Naive thymus-derived CD4-positive, alpha-beta T cell (primary cell): ENCODE measurements at regions not wholly inside any gene's neighbourhood (a gene's known extent, or its start where the extent isn't known, plus 50 kb on each side); places are given as distances from the start of the nearest gene placed in this dataset.
"Not testable (repeated sequence)": the region's sequence is repeated elsewhere in the genome, so short reads cannot be mapped to it uniquely, and the experiment has no call there.

Source experiments
- ATAC-seq: fragments of 150-1000 bp; cut with Tn5 transposase; 2 replicates; pipeline ENCODE4 v1.10.0; 2021; ENCODE audit warnings: mild to moderate bottlenecking, moderate library complexity
- CTCF ChIA-PET: fragments of 350-600 bp; sonication (Branson Sonifier 250); formaldehyde crosslinking; loops from one replicate; lab custom pipeline; 2021; ENCODE audit warnings: antibody characterized with exemption; lab: Charles Lee
- POLR2A ChIA-PET: fragments of 350-600 bp; sonication (Branson Sonifier 250); formaldehyde crosslinking; loops from one replicate; lab custom pipeline; 2021; ENCODE audit warnings: antibody characterized with exemption, inconsistent platforms; lab: Charles Lee
- DNase-seq, 9 donors: peaks; one replicate each; pipeline versions ENCODE4 v3.0.0 to v3.0.0-alpha.2; 2020 to 2022; ENCODE audit warnings: mixed read lengths in 1 of 9
- H3K27ac ChIP-seq: one replicate; pipeline ENCODE4 v1.7.0; 2013; ENCODE audit warnings: mild to moderate bottlenecking, low read depth, low read length, moderate library complexity
- H3K27me3 ChIP-seq, 2 donors: one replicate each; pipeline ENCODE4 v1.7.0; 2013; ENCODE audit warnings: low read length in 2 of 2, mild to moderate bottlenecking in 2 of 2, moderate library complexity in 2 of 2; ENCODE audit not compliant: control insufficient read depth in 2 of 2, insufficient read depth in 2 of 2
- H3K36me3 ChIP-seq, 3 experiments: 1 replicate in 2 of 3; 2 replicates in 1 of 3; pipeline ENCODE4 v1.7.0; 2013; ENCODE audit warnings: low read length in 3 of 3, mild to moderate bottlenecking in 3 of 3, moderate library complexity in 1 of 3; ENCODE audit not compliant: insufficient read depth in 3 of 3, control insufficient read depth in 2 of 3
- H3K4me1 ChIP-seq, 2 donors: one replicate each; pipeline ENCODE4 v1.7.0; 2013; ENCODE audit warnings: low read length in 2 of 2, mild to moderate bottlenecking in 2 of 2, moderate library complexity in 1 of 2; ENCODE audit not compliant: control insufficient read depth in 2 of 2, insufficient read depth in 2 of 2
- H3K4me3 ChIP-seq: 2 replicates; pipeline ENCODE4 v1.7.0; 2013; ENCODE audit warnings: mild to moderate bottlenecking, low read length
- H3K9me3 ChIP-seq, 3 experiments: 1 replicate in 2 of 3; 2 replicates in 1 of 3; pipeline ENCODE4 v1.7.0; 2013; ENCODE audit warnings: low read length in 3 of 3; ENCODE audit not compliant: control insufficient read depth in 2 of 3
- H3K27ac Mint-ChIP-seq, 9 donors: one replicate each; pipeline ENCODE4 v1.8.0; 2020 to 2022; ENCODE audit warnings: mixed read lengths in 9 of 9, mild to moderate bottlenecking in 8 of 9, moderate library complexity in 5 of 9, inconsistent platforms in 2 of 9
- H3K27me3 Mint-ChIP-seq, 5 donors: one replicate each; pipeline ENCODE4 v1.8.0; 2021 to 2022; ENCODE audit warnings: mixed read lengths in 5 of 5, mild to moderate bottlenecking in 1 of 5
- H3K36me3 Mint-ChIP-seq, 5 donors: one replicate each; pipeline ENCODE4 v1.8.0; 2020 to 2022; ENCODE audit warnings: mixed read lengths in 5 of 5, mild to moderate bottlenecking in 3 of 5, inconsistent platforms in 1 of 5
- H3K4me1 Mint-ChIP-seq, 7 donors: one replicate each; pipeline ENCODE4 v1.8.0; 2020 to 2022; ENCODE audit warnings: mixed read lengths in 7 of 7, mild to moderate bottlenecking in 3 of 7, inconsistent platforms in 1 of 7
- H3K4me3 Mint-ChIP-seq, 10 donors: one replicate each; pipeline ENCODE4 v1.8.0; 2020 to 2022; ENCODE audit warnings: mild to moderate bottlenecking in 10 of 10, mixed read lengths in 10 of 10, moderate library complexity in 6 of 10, inconsistent platforms in 2 of 10
- H3K9me3 Mint-ChIP-seq, 11 donors: one replicate each; pipeline ENCODE4 v1.8.0; 2020 to 2022; ENCODE audit warnings: mixed read lengths in 11 of 11, mild to moderate bottlenecking in 4 of 11, inconsistent platforms in 1 of 11, moderate library complexity in 1 of 11
- intact Hi-C, 2 donors: fragments of 100-400 bp; cut with micrococcal nuclease; formaldehyde crosslinking; loops; one replicate each; pipeline ENCODE4 v1.15.1; 2023

DNA sequence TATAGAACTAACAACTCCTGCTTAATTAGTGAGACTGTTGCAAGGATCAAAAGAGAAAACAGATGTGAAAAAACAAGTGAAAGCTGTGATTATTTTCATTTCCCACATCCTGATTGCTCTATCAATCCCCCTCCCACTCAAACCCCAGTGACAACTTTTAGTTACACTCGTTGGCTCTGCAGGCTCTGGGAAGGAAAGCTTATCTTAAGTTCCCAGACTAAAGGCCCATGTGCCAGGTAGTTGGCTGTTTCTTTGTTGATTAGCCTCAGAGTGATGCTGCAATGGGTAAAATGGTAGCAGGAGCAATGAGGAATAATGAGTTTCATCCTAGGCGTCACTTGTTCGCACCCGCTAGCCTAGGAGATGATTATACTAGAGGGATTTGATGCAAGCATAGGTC lies 133.3 kb upstream of the IFNE start:
- Histone ChIP-seq H3K9me3 (no peaks in the 10 kb centered on the region), H3K27ac (no peak overlapping the region), H3K36me3 (no peaks in the 10 kb centered on the region), H3K4me1 (peaks cover 23 to 44% of the 10 kb centered on the region in 2 donors), H3K4me3 (no peak overlapping the region), H3K27me3 (no peaks in the 10 kb centered on the region)
- H3K27ac Mint-ChIP-seq = no peak overlapping the region
- DNase-seq (no peak), ATAC-seq (no peak)
- peak overlapping the region in 4 of 10 donors; percentile 16 to 50 (median 20) for H3K4me3 Mint-ChIP-seq
- H3K9me3 Mint-ChIP-seq = peaks cover 0 to 3% (median 0%) of the 10 kb centered on the region in 11 donors
- ChIA-PET POLR2A (no interaction called here), CTCF (no interaction called here)
- H3K36me3 Mint-ChIP-seq = no peaks in the 10 kb centered on the region
- H3K4me1 Mint-ChIP-seq = peaks cover 13 to 60% (median 47%) of the 10 kb centered on the region in 7 donors
- intact Hi-C loops = loop anchor here in 1 of 2 donors (5.0 kb wide), 1 partner anchor 42 kb away; no protein-coding TSS in a partner anchor
- peaks cover 0 to 4% (median 0%) of the 10 kb centered on the region in 5 donors for H3K27me3 Mint-ChIP-seq

DNA sequence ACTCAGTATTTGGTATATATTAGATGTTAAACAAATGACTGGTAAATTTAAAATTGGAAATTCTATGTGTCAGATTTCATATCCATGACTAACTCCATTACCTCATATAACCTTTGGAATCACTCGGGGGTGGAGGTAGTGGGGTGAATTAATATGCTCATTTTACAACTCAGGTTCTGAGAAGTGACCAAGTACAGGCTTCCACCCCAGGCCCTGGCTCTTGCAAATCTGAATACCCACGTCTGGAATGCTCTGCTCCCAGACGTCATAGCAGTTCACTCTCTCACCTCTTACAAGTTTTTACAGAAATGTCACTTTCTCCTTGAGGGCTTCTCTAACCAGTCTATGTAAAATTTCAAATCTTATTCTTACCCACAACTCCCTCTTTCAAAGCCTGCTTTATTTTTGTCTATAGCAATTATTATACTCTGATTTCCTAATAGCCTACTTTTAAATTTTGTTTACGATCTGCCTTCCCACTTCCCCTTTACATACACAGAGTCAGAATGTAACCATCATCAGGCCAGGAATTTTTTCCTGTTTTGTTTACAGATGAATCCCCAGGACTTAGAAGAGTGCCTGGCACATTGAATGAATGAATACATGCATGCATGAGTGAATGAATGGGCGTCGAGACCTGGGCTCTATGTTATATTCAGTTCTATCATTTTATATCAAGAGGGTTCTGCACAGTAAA lies 134.1 kb upstream of the IFNE start:
- Mint-ChIP-seq H3K4me1 (peaks cover 10 to 53% (median 39%) of the 10 kb centered on the region in 7 donors), H3K9me3 (peaks cover 0 to under 1% (median 0%) of the 10 kb centered on the region in 11 donors), H3K4me3 (peak overlapping the region in 2 of 10 donors; percentile 16 to 31), H3K36me3 (no peaks in the 10 kb centered on the region), H3K27me3 (peaks cover 0 to 4% (median 0%) of the 10 kb centered on the region in 5 donors), H3K27ac (no peak overlapping the region)
- POLR2A ChIA-PET = no interaction called here
- H3K27ac ChIP-seq = no peak overlapping the region
- intact Hi-C loops = loop anchor here in 1 of 2 donors (5.0 kb wide), 1 partner anchor 41 kb away; no protein-coding TSS in a partner anchor
- no peaks in the 10 kb centered on the region for H3K9me3 ChIP-seq
- H3K36me3 ChIP-seq = no peaks in the 10 kb centered on the region
- no peaks in the 10 kb centered on the region for H3K27me3 ChIP-seq
- ATAC-seq = no peak
- H3K4me3 ChIP-seq = no peak overlapping the region
- H3K4me1 ChIP-seq = peaks cover 20 to 39% of the 10 kb centered on the region in 2 donors
- DNase-seq = no peak
- CTCF ChIA-PET = no interaction called here

DNA sequence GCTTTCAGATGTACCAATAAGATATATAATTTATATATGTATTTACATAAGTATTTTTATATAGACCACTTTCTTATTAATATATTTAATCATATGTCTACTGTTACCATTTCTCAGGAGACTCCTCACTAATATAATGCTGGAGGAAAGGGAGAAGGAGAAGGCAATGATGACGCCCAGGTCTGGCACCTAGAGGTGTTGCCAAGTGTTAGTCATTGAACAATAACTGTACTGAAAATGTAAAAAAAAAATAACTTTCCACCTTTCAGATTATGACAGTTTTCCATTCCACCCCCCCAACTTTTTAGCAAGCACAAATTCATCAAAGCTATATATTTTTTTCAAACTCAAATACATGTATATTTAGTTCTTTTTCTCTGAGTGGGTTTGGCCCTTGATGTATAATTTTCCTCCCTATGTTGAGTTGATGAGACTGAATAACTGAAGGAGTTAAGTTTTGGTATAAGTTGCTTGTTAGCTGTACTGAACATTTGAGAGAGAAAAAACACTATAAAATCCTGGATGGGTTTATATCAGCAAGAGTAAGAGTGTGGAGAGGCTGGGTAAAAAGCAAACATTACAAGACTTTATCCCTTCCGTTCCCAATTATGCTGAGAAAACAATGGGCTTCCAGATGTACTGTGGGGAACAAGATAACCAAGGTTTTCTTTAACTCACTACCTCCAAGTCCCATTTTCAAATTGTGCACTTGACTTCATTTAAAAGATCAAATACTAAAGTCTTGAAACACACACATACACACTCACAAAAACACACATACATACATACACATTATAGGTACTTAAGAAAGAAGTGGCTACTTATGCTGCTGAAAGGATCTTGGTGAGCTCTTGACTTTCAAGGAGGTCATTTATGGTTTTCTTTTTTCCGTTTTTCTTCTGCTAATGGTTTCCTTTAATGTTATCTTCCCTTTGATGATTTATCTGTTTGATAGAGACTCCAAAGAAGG lies 142.8 kb upstream of the IFNE start:
- POLR2A ChIA-PET = interaction anchor here (0.7 kb wide), 1 partner anchor 29 kb away, joined by 4 read pairs; no protein-coding TSS in a partner anchor
- peaks cover 2 to 12% (median 6%) of the 10 kb centered on the region in 5 donors for H3K36me3 Mint-ChIP-seq
- Histone ChIP-seq H3K4me3 (no peak overlapping the region), H3K9me3 (peaks cover 0 to 6% (median 0%) of the 10 kb centered on the region in 3 experiments), H3K27me3 (no peaks in the 10 kb centered on the region), H3K36me3 (no peaks in the 10 kb centered on the region), H3K27ac (no peak overlapping the region), H3K4me1 (peaks cover 0 to 9% of the 10 kb centered on the region in 2 donors)
- CTCF ChIA-PET = interaction anchor here (1.2 kb wide), 1 partner anchor 163 kb away, joined by 3 read pairs; no protein-coding TSS in a partner anchor
- H3K4me3 Mint-ChIP-seq = peak overlapping the region in 1 of 10 donors; percentile 17
- DNase-seq (no peak), ATAC-seq (no peak)
- peaks cover 9 to 31% (median 20%) of the 10 kb centered on the region in 7 donors for H3K4me1 Mint-ChIP-seq
- intact Hi-C loops = no loop called here
- peaks cover 0 to 11% (median 0%) of the 10 kb centered on the region in 5 donors for H3K27me3 Mint-ChIP-seq
- peak overlapping the region in 2 of 9 donors; percentile 23 to 32 for H3K27ac Mint-ChIP-seq
- peaks cover 0 to 24% (median 11%) of the 10 kb centered on the region in 11 donors for H3K9me3 Mint-ChIP-seq

DNA sequence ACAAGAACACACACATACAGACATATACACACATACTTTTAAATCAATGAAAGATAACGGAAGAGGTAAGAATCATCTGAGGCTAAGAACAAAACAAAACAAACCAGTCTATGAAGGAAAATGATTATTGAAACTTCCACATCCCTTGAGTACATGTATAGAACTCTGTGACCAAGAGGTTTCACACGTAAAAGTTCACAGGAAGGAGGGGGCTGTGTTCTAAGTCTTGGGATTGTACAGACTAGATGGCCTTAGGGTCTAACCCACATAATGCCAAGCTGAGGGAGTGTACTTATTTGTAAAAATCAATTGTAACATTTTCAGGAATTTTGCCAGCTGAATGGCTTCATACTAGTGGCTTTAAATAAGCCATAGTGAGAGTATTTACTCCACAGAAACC lies 144.4 kb upstream of the IFNE start:
- Histone ChIP-seq H3K27me3 (no peaks in the 10 kb centered on the region), H3K36me3 (no peaks in the 10 kb centered on the region), H3K27ac (no peak overlapping the region), H3K4me1 (peaks cover 0 to 9% of the 10 kb centered on the region in 2 donors), H3K4me3 (no peak overlapping the region), H3K9me3 (peaks cover 0 to 6% (median 0%) of the 10 kb centered on the region in 3 experiments)
- Mint-ChIP-seq H3K27me3 (peaks cover 0 to 17% (median 0%) of the 10 kb centered on the region in 5 donors), H3K9me3 (peaks cover 0 to 24% (median 11%) of the 10 kb centered on the region in 11 donors), H3K27ac (no peak overlapping the region), H3K36me3 (peaks cover 2 to 12% (median 6%) of the 10 kb centered on the region in 5 donors), H3K4me3 (peak overlapping the region in 2 of 10 donors; percentile 8 to 34), H3K4me1 (peaks cover 9 to 31% (median 20%) of the 10 kb centered on the region in 7 donors)
- intact Hi-C loops = no loop called here
- DNase-seq (no peak), ATAC-seq (no peak)
- ChIA-PET POLR2A (interaction anchor here (1.0 kb wide), 1 partner anchor 50 kb away, joined by 3 read pairs; no protein-coding TSS in a partner anchor), CTCF (no interaction called here)

DNA sequence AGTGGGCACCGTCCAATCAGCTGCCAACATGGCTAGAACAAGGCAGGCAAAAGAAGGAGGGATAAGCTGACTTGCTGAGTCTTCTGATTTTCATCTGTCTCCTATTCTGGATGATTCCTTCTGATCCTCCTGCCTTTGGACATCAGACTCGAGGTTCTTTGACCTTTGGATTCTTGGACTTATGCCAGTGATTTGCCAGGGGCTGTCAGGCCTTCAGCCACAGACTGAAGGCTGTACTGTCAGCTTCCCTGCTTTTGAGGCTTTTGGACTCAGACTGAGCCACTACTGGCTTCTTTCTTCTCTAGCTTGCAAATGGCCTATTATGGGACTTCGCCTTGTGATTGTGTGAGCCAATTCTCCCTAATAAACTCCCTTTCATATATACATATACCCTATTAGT lies 146.8 kb upstream of the IFNE start:
- not testable (repeated sequence) for H3K9me3 ChIP-seq, H3K4me3 Mint-ChIP-seq, H3K36me3 Mint-ChIP-seq, ATAC-seq, H3K36me3 ChIP-seq, H3K27ac ChIP-seq, H3K27me3 ChIP-seq, H3K4me1 ChIP-seq, H3K27ac Mint-ChIP-seq, DNase-seq, H3K4me3 ChIP-seq
- intact Hi-C loops = loop anchor here in 1 of 2 donors (2.0 kb wide), 1 partner anchor 14 kb away; no protein-coding TSS in a partner anchor
- H3K9me3 Mint-ChIP-seq = peaks cover 0 to 24% (median 11%) of the 10 kb centered on the region in 11 donors
- peaks cover 12 to 22% (median 20%) of the 10 kb centered on the region in 7 donors for H3K4me1 Mint-ChIP-seq
- CTCF ChIA-PET = interaction anchor here (0.6 kb wide), 1 partner anchor 422 kb away, joined by 3 read pairs; no protein-coding TSS in a partner anchor
- H3K27me3 Mint-ChIP-seq = peaks cover 0 to 13% (median 0%) of the 10 kb centered on the region in 5 donors
- POLR2A ChIA-PET = interaction anchor here (1.1 kb wide), 1 partner anchor 50 kb away, joined by 3 read pairs; no protein-coding TSS in a partner anchor

DNA sequence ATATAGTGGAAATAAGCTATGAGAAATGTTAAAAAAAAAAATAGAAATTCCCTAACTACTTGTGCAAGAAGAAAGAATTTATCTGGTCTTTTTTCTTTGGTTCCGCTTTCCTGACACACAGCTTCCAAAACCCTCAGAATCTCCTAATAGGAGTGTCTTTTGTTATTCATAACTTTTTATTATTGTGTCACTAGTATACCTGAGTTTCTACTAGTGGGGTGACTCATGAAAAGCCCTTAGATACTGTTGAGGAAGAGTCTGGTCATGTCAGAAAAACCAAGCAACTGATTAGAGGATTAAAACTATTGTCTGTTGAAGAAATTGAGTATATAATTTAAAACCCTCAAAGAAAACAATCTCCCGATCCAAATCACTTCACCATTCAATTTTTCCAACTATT lies 152.8 kb upstream of the IFNE start:
- intact Hi-C loops = no loop called here
- CTCF ChIA-PET = no interaction called here

More for the DNA sequence above, 152.8 kb upstream of the IFNE start:
- H3K4me3 ChIP-seq = no peak overlapping the region
- POLR2A ChIA-PET = no interaction called here
- no peak overlapping the region for H3K27ac Mint-ChIP-seq
- H3K9me3 ChIP-seq = no peaks in the 10 kb centered on the region
- peaks cover 0 to 5% (median 0%) of the 10 kb centered on the region in 7 donors for H3K4me1 Mint-ChIP-seq
- H3K9me3 Mint-ChIP-seq = peaks cover 0 to 1% (median 0%) of the 10 kb centered on the region in 11 donors
- DNase-seq (no peak), ATAC-seq (no peak)
- H3K27me3 Mint-ChIP-seq = peaks cover 0 to 6% (median 0%) of the 10 kb centered on the region in 5 donors
- no peak overlapping the region for H3K27ac ChIP-seq
- no peaks in the 10 kb centered on the region for H3K27me3 ChIP-seq
- H3K36me3 ChIP-seq = no peaks in the 10 kb centered on the region
- no peaks in the 10 kb centered on the region for H3K4me1 ChIP-seq
- peaks cover 0 to 5% (median 0%) of the 10 kb centered on the region in 5 donors for H3K36me3 Mint-ChIP-seq
- no peak overlapping the region for H3K4me3 Mint-ChIP-seq
